ENCODE measurements at regions not wholly inside any gene's neighbourhood (a gene's known extent, or its start where the extent isn't known, plus 50 kb on each side); places are given as distances from the start of the nearest gene placed in this dataset.
"Not testable (repeated sequence)": the region's sequence is repeated elsewhere in the genome, so short reads cannot be mapped to it uniquely, and the experiment has no call there.

- not testable (repeated sequence) for H3K27ac ChIP-seq (ENCODE audit: low read length); H4K20me1 ChIP-seq (ENCODE audit: insufficient read depth, low read depth, low read length); H3K27me3 ChIP-seq (ENCODE audit: low read length); H3K9ac ChIP-seq (ENCODE audit: low read length); H3K9me3 ChIP-seq (ENCODE audit: low read length); H3K36me3 ChIP-seq (ENCODE audit: insufficient read depth, low read length); DNase-seq; H3K9me2 ChIP-seq (replicated peaks; ENCODE audit: insufficient read depth, low read length); H3K4me1 ChIP-seq (ENCODE audit: low read length); H3K79me2 ChIP-seq (ENCODE audit: low read length); H3K4me3 ChIP-seq (ENCODE audit: low read length); H3K4me2 ChIP-seq (ENCODE audit: low read depth, low read length, poor library complexity, severe bottlenecking); H2AFZ ChIP-seq (ENCODE audit: low read length)
These were observed 143.7 kb upstream of the IVNS1ABP start for GRCh38 chr1:185460723-185461122.

GRCh38 chr1:185459141-185459540 lies 142.1 kb upstream of the IVNS1ABP start:
- no peaks in the 10 kb centered on the region for H3K9me3 ChIP-seq (ENCODE audit: low read length)
- no peaks in the 10 kb centered on the region for H3K27me3 ChIP-seq (ENCODE audit: low read length)
- no peak overlapping the region for H3K9ac ChIP-seq (ENCODE audit: low read length)
- no peak overlapping the region for H3K4me3 ChIP-seq (ENCODE audit: low read length)
- H3K4me2 ChIP-seq (ENCODE audit: low read depth, low read length, poor library complexity, severe bottlenecking) = no peak overlapping the region
- no peak overlapping the region for H2AFZ ChIP-seq (ENCODE audit: low read length)
- no peaks in the 10 kb centered on the region for H4K20me1 ChIP-seq (ENCODE audit: insufficient read depth, low read depth, low read length)
- no peak overlapping the region for H3K27ac ChIP-seq (ENCODE audit: low read length)
- no peaks in the 10 kb centered on the region for H3K36me3 ChIP-seq (ENCODE audit: insufficient read depth, low read length)
- H3K79me2 ChIP-seq (ENCODE audit: low read length) = no peaks in the 10 kb centered on the region
- peaks cover 9% of the 10 kb centered on the region for H3K4me1 ChIP-seq (ENCODE audit: low read length)
- DNase-seq = no peak
- no peaks in the 10 kb centered on the region for H3K9me2 ChIP-seq (replicated peaks; ENCODE audit: insufficient read depth, low read length)

- Histone ChIP-seq H3K4me1 (ENCODE audit: low read length) (peaks cover 9% of the 10 kb centered on the region), H3K4me2 (ENCODE audit: low read depth, low read length, poor library complexity, severe bottlenecking) (no peak overlapping the region), H3K79me2 (ENCODE audit: low read length) (no peaks in the 10 kb centered on the region), H3K9ac (ENCODE audit: low read length) (no peak overlapping the region), H2AFZ (ENCODE audit: low read length) (no peak overlapping the region), H3K9me3 (ENCODE audit: low read length) (no peaks in the 10 kb centered on the region), H3K36me3 (ENCODE audit: insufficient read depth, low read length) (no peaks in the 10 kb centered on the region), H4K20me1 (ENCODE audit: insufficient read depth, low read depth, low read length) (no peaks in the 10 kb centered on the region), H3K27me3 (ENCODE audit: low read length) (no peaks in the 10 kb centered on the region), H3K9me2 (replicated peaks; ENCODE audit: insufficient read depth, low read length) (no peaks in the 10 kb centered on the region), H3K4me3 (ENCODE audit: low read length) (no peak overlapping the region), H3K27ac (ENCODE audit: low read length) (no peak overlapping the region)
- no peak for DNase-seq
These were observed 141.6 kb upstream of the IVNS1ABP start for GRCh38 chr1:185458670-185459069.

GRCh38 chr1:185453496-185454192 lies 136.6 kb upstream of the IVNS1ABP start:
- no peaks in the 10 kb centered on the region for H3K27me3 ChIP-seq (ENCODE audit: low read length)
- H4K20me1 ChIP-seq (ENCODE audit: insufficient read depth, low read depth, low read length) = no peaks in the 10 kb centered on the region
- no peak overlapping the region for H3K27ac ChIP-seq (ENCODE audit: low read length)
- H3K4me3 ChIP-seq (ENCODE audit: low read length) = no peak overlapping the region
- H3K9me3 ChIP-seq (ENCODE audit: low read length) = no peaks in the 10 kb centered on the region
- no peak overlapping the region for H3K9ac ChIP-seq (ENCODE audit: low read length)
- H2AFZ ChIP-seq (ENCODE audit: low read length) = no peak overlapping the region
- H3K9me2 ChIP-seq (replicated peaks; ENCODE audit: insufficient read depth, low read length) = no peaks in the 10 kb centered on the region
- H3K4me2 ChIP-seq (ENCODE audit: low read depth, low read length, poor library complexity, severe bottlenecking) = no peak overlapping the region
- no peaks in the 10 kb centered on the region for H3K79me2 ChIP-seq (ENCODE audit: low read length)
- H3K4me1 ChIP-seq (ENCODE audit: low read length) = peaks cover 3% of the 10 kb centered on the region; the same call in 1 of the 2 replicates
- no peak for DNase-seq
- H3K36me3 ChIP-seq (ENCODE audit: insufficient read depth, low read length) = no peaks in the 10 kb centered on the region

- Histone ChIP-seq H3K4me1 (ENCODE audit: low read length) (no peaks in the 10 kb centered on the region), H3K9ac (ENCODE audit: low read length) (no peak overlapping the region), H4K20me1 (ENCODE audit: insufficient read depth, low read depth, low read length) (no peaks in the 10 kb centered on the region), H3K9me2 (replicated peaks; ENCODE audit: insufficient read depth, low read length) (no peaks in the 10 kb centered on the region), H3K4me3 (ENCODE audit: low read length) (no peak overlapping the region), H3K27me3 (ENCODE audit: low read length) (no peaks in the 10 kb centered on the region), H2AFZ (ENCODE audit: low read length) (no peak overlapping the region), H3K9me3 (ENCODE audit: low read length) (no peaks in the 10 kb centered on the region), H3K4me2 (ENCODE audit: low read depth, low read length, poor library complexity, severe bottlenecking) (no peak overlapping the region), H3K79me2 (ENCODE audit: low read length) (no peaks in the 10 kb centered on the region), H3K27ac (ENCODE audit: low read length) (no peak overlapping the region), H3K36me3 (ENCODE audit: insufficient read depth, low read length) (no peaks in the 10 kb centered on the region)
- DNase-seq = no peak
These were observed 133.9 kb upstream of the IVNS1ABP start for GRCh38 chr1:185450917-185451316.

- H3K27ac ChIP-seq (ENCODE audit: low read length) = no peak overlapping the region
- no peak for DNase-seq
- H3K4me2 ChIP-seq (ENCODE audit: low read depth, low read length, poor library complexity, severe bottlenecking) = no peak overlapping the region
- H4K20me1 ChIP-seq (ENCODE audit: insufficient read depth, low read depth, low read length) = no peaks in the 10 kb centered on the region
- no peaks in the 10 kb centered on the region for H3K36me3 ChIP-seq (ENCODE audit: insufficient read depth, low read length)
- no peaks in the 10 kb centered on the region for H3K9me3 ChIP-seq (ENCODE audit: low read length)
- H3K9ac ChIP-seq (ENCODE audit: low read length) = no peak overlapping the region
- no peak overlapping the region for H3K4me3 ChIP-seq (ENCODE audit: low read length)
- no peaks in the 10 kb centered on the region for H3K4me1 ChIP-seq (ENCODE audit: low read length)
- no peak overlapping the region for H2AFZ ChIP-seq (ENCODE audit: low read length)
- H3K79me2 ChIP-seq (ENCODE audit: low read length) = no peaks in the 10 kb centered on the region
- H3K9me2 ChIP-seq (replicated peaks; ENCODE audit: insufficient read depth, low read length) = no peaks in the 10 kb centered on the region
- H3K27me3 ChIP-seq (ENCODE audit: low read length) = no peaks in the 10 kb centered on the region
These were observed 133.2 kb upstream of the IVNS1ABP start for GRCh38 chr1:185450060-185450788.

GRCh38 chr1:185449378-185450059 lies 132.5 kb upstream of the IVNS1ABP start:
- no peaks in the 10 kb centered on the region for H3K4me1 ChIP-seq (ENCODE audit: low read length)
- H3K9me2 ChIP-seq (replicated peaks; ENCODE audit: insufficient read depth, low read length) = no peaks in the 10 kb centered on the region
- no peaks in the 10 kb centered on the region for H3K36me3 ChIP-seq (ENCODE audit: insufficient read depth, low read length)
- H3K4me2 ChIP-seq (ENCODE audit: low read depth, low read length, poor library complexity, severe bottlenecking) = no peak overlapping the region
- no peak overlapping the region for H2AFZ ChIP-seq (ENCODE audit: low read length)
- DNase-seq = no peak
- H3K4me3 ChIP-seq (ENCODE audit: low read length) = no peak overlapping the region
- H3K9ac ChIP-seq (ENCODE audit: low read length) = no peak overlapping the region
- no peak overlapping the region for H3K27ac ChIP-seq (ENCODE audit: low read length)
- no peaks in the 10 kb centered on the region for H4K20me1 ChIP-seq (ENCODE audit: insufficient read depth, low read depth, low read length)
- no peaks in the 10 kb centered on the region for H3K79me2 ChIP-seq (ENCODE audit: low read length)
- no peaks in the 10 kb centered on the region for H3K27me3 ChIP-seq (ENCODE audit: low read length)
- no peaks in the 10 kb centered on the region for H3K9me3 ChIP-seq (ENCODE audit: low read length)

- no peaks in the 10 kb centered on the region for H3K9me3 ChIP-seq (ENCODE audit: low read length)
- no peaks in the 10 kb centered on the region for H3K79me2 ChIP-seq (ENCODE audit: low read length)
- H2AFZ ChIP-seq (ENCODE audit: low read length) = no peak overlapping the region
- no peak overlapping the region for H3K27ac ChIP-seq (ENCODE audit: low read length)
- H3K9me2 ChIP-seq (replicated peaks; ENCODE audit: insufficient read depth, low read length) = no peaks in the 10 kb centered on the region
- H3K4me1 ChIP-seq (ENCODE audit: low read length) = no peaks in the 10 kb centered on the region
- H3K4me2 ChIP-seq (ENCODE audit: low read depth, low read length, poor library complexity, severe bottlenecking) = no peak overlapping the region
- no peak for DNase-seq
- H3K36me3 ChIP-seq (ENCODE audit: insufficient read depth, low read length) = no peaks in the 10 kb centered on the region
- H4K20me1 ChIP-seq (ENCODE audit: insufficient read depth, low read depth, low read length) = no peaks in the 10 kb centered on the region
- no peak overlapping the region for H3K4me3 ChIP-seq (ENCODE audit: low read length)
- no peak overlapping the region for H3K9ac ChIP-seq (ENCODE audit: low read length)
- H3K27me3 ChIP-seq (ENCODE audit: low read length) = no peaks in the 10 kb centered on the region
These were observed 131.6 kb upstream of the IVNS1ABP start for GRCh38 chr1:185448591-185449186.

Data from Karpas-422 (cell line).